VCaP (cell line): ENCODE measurements at regions not wholly inside any gene's neighbourhood (a gene's known extent, or its start where the extent isn't known, plus 50 kb on each side); places are given as distances from the start of the nearest gene placed in this dataset.

Experiments
- H3K27ac ChIP-seq: fragments of 450-650 bp; 2 replicates; pipeline ENCODE4 v1.5.1; 2017
- CTCF ChIP-seq: fragments of 450-650 bp; conservative IDR thresholded peaks from 2 replicates; pipeline ENCODE4 v1.5.1; 2017; ENCODE audit warnings: mild to moderate bottlenecking, moderate library complexity

DNA sequence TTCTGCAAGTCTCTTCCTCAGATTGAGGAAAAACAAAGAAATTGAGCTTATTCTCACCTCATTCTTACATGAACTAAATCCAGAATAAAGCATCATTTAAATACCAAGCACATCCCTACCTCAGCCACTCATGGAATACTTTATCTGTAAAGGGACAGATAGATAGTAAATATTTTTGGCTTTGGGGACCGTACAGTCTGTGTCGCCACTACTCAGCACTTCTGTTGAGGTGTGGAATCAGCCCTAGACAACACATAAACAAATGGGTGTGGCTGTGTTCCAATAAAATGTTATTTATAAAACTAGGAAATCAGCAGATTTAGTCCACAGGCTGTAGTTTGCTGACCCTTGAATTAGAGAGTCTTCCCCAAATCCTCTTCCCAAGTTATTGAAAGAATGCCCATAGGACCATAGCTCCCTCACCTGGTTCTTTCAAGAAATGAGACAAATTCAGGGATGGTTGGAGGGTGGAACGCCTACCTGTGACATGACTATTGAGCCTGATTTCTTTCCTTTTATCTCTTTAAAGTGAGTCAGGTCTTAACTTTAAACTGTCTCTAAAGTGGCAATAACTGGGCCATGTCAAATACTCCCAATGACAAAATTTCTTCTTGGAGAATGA is 878.5 kb downstream of the USP25 start:
- TF ChIP-seq CTCF = peak; percentile 56
- no peak overlapping the region for H3K27ac ChIP-seq

GRCh38 chr21:16619281-16619680 is 889.5 kb downstream of the USP25 start:
- TF ChIP-seq CTCF = no peak

GRCh38 chr21:16620786-16621320 is 891.1 kb downstream of the USP25 start:
- no peak overlapping the region for H3K27ac ChIP-seq
- TF ChIP-seq CTCF = no peak

More at GRCh38 chr21:16619281-16619680, 889.5 kb downstream of the USP25 start:
- H3K27ac ChIP-seq = no peak overlapping the region

- TF ChIP-seq CTCF = no peak
Measured at GRCh38 chr21:16624479-16625118, 888.2 kb upstream of the CXADR start.

GRCh38 chr21:16625491-16625890 is 887.4 kb upstream of the CXADR start:
- TF ChIP-seq CTCF = no peak
- H3K27ac ChIP-seq = no peak overlapping the region

More at GRCh38 chr21:16624479-16625118, 888.2 kb upstream of the CXADR start:
- no peak overlapping the region for H3K27ac ChIP-seq

DNA sequence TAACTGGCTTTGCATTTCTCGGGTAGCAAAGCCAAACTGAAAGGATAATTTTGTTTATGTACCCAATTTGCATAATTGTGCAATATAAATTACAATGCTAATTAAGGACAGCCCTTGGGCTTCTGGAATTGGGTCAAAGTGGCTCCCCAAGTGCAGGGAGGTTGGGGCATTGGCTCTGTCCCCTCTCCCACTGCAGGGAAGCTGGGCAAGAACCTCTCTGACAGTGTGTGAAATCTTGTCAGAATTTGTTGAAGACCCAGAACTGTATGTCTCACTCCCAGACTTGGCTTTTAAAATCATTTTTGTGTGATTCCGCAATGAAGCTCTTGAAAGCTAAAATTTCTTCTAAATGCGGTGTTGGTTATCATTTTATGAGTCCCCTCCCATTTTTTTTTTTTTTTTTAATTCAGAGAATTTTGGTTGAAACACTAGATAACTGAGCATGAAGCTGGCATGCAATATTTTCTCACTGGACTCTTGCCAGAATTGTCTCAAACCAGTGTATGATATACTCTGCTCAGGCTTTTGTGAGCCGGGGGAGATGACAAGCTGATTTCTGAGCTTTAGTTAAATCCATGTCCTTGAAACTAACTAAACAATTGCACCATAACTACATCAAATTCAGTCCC is 878.9 kb upstream of the CXADR start:
- no peak for TF ChIP-seq CTCF
- H3K27ac ChIP-seq = no peak overlapping the region

DNA sequence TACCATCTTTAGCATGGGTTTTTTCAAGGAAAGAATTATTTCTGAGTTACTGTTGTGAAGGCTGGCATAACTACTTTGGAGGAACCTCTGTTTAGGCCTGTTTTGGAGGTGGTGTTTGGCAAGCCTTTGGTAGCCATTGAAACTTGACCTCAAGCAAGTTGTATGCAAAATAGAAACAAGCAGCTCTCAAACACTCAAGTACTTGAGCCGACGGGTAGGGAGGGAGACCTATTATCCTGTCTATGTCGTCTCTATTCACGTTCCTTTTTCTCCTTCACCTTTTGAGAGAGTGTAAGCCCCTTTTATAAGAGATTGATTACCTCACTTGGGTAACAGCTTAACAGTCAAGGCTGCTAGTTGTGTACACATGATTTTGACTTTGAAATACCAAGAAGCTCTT is 878.3 kb upstream of the CXADR start:
- H3K27ac ChIP-seq = no peak overlapping the region
- no peak for TF ChIP-seq CTCF
